COLO829 (cell line): ENCODE measurements at regions not wholly inside any gene's neighbourhood (a gene's known extent, or its start where the extent isn't known, plus 50 kb on each side); places are given as distances from the start of the nearest gene placed in this dataset.
"Not testable (repeated sequence)": the region's sequence is repeated elsewhere in the genome, so short reads cannot be mapped to it uniquely, and the experiment has no call there.

ENCODE experiments used
- DNase-seq: peaks from one replicate; pipeline ENCODE4 v3.0.0; 2012; ENCODE audit warnings: low spot score

- DNase-seq: no peak
These were observed 52.8 kb upstream of the IKZF1 start for GRCh38 chr7:50251765-50252164.

GRCh38 chr7:50246551-50246950, 58.0 kb upstream of the IKZF1 start:
- DNase-seq: no peak

GRCh38 chr7:50242111-50242510, 62.4 kb upstream of the IKZF1 start:
- not testable (repeated sequence) for DNase-seq

GRCh38 chr7:50240699-50241098, 63.8 kb upstream of the IKZF1 start:
- not testable (repeated sequence) for DNase-seq

GRCh38 chr7:50229964-50230363, 74.6 kb upstream of the IKZF1 start:
- DNase-seq: no peak

GRCh38 chr7:50228148-50228547, 76.4 kb upstream of the IKZF1 start:
- no peak for DNase-seq

GRCh38 chr7:50227726-50228125, 76.8 kb upstream of the IKZF1 start:
- DNase-seq: no peak

GRCh38 chr7:50226669-50227068, 77.8 kb upstream of the IKZF1 start:
- DNase-seq: no peak

GRCh38 chr7:50226145-50226544, 78.4 kb upstream of the IKZF1 start:
- no peak for DNase-seq

- no peak for DNase-seq
These were observed 83.1 kb upstream of the IKZF1 start for GRCh38 chr7:50221433-50221832.

- no peak for DNase-seq
These were observed 83.5 kb upstream of the IKZF1 start for GRCh38 chr7:50221028-50221427.

- no peak for DNase-seq
These were observed 84.2 kb upstream of the IKZF1 start for GRCh38 chr7:50220273-50220672.

GRCh38 chr7:50217821-50218281, 86.7 kb upstream of the IKZF1 start:
- DNase-seq: no peak

GRCh38 chr7:50217401-50217800, 87.1 kb upstream of the IKZF1 start:
- DNase-seq: no peak

- no peak for DNase-seq
These were observed 87.9 kb upstream of the IKZF1 start for GRCh38 chr7:50216626-50217025.

GRCh38 chr7:50214771-50215170, 89.7 kb upstream of the IKZF1 start:
- DNase-seq: no peak

- DNase-seq: no peak
These were observed 90.3 kb upstream of the IKZF1 start for GRCh38 chr7:50214126-50214670.

GRCh38 chr7:50213622-50214017, 90.9 kb upstream of the IKZF1 start:
- no peak for DNase-seq

- no peak for DNase-seq
These were observed 91.6 kb upstream of the IKZF1 start for GRCh38 chr7:50212666-50213621.

GRCh38 chr7:50212016-50212325, 92.5 kb upstream of the IKZF1 start:
- no peak for DNase-seq

- no peak for DNase-seq
These were observed 93.1 kb upstream of the IKZF1 start for GRCh38 chr7:50211130-50212015.

GRCh38 chr7:50210706-50211115, 93.8 kb upstream of the IKZF1 start:
- DNase-seq: no peak
